ENCODE measurements at regions not wholly inside any gene's neighbourhood (a gene's known extent, or its start where the extent isn't known, plus 50 kb on each side); places are given as distances from the start of the nearest gene placed in this dataset.
A peak's percentile ranks its signal among the peaks of the same experiment; 100 is the strongest.

DNA sequence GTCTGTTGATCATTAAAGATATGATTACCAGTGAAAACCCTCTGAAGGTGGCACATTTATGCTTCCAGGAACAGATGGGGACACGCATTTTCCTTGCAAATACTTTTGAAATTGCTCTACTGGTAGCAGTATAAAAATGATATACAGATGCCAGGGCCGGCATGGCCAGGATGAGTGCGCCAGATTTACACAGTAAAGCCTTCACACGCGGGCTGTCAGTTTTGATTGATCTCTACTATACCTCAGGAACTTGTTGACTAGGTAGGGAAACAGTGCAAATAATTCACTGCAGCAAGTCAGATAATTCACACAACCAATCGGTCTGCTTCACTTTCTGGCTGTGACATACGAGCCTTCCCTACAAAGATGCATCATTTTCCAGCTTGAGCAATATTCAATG is 123.2 kb upstream of the BARHL2 start:
- H3K36me3 ChIP-seq: no peaks in the 10 kb centered on the region
- TF ChIP-seq POLR2AphosphoS5 (IDR thresholded peaks at IDR 0.05) (no peak), EP300 (IDR thresholded peaks at IDR 0.05) (no peak), POLR2A (IDR thresholded peaks at IDR 0.05; ENCODE audit: low read depth) (no peak)
- TF ChIP-seq, protein P1, sequence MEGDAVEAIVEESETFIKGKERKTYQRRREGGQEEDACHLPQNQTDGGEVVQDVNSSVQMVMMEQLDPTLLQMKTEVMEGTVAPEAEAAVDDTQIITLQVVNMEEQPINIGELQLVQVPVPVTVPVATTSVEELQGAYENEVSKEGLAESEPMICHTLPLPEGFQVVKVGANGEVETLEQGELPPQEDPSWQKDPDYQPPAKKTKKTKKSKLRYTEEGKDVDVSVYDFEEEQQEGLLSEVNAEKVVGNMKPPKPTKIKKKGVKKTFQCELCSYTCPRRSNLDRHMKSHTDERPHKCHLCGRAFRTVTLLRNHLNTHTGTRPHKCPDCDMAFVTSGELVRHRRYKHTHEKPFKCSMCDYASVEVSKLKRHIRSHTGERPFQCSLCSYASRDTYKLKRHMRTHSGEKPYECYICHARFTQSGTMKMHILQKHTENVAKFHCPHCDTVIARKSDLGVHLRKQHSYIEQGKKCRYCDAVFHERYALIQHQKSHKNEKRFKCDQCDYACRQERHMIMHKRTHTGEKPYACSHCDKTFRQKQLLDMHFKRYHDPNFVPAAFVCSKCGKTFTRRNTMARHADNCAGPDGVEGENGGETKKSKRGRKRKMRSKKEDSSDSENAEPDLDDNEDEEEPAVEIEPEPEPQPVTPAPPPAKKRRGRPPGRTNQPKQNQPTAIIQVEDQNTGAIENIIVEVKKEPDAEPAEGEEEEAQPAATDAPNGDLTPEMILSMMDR (IDR thresholded peaks at IDR 0.05): no peak
- H3K27ac ChIP-seq (replicated peaks in 1 of 4): no peak overlapping the region
- WGBS: 35% methylated on average over 7 of the region's 7 CpGs
- H3K4me1 ChIP-seq: peaks cover 6 to 13% (median 13%) of the 10 kb centered on the region in 4 donors
- intact Hi-C loops (cut with DNase I): no loop called here
- H3K9me3 ChIP-seq: no peaks in the 10 kb centered on the region
- H3K27me3 ChIP-seq: peaks cover 0 to 65% (median 32%) of the 10 kb centered on the region in 4 donors
- no peak overlapping the region for H3K4me3 ChIP-seq
- DNase-seq (ENCODE audit: extremely low spot score): no peak

DNA sequence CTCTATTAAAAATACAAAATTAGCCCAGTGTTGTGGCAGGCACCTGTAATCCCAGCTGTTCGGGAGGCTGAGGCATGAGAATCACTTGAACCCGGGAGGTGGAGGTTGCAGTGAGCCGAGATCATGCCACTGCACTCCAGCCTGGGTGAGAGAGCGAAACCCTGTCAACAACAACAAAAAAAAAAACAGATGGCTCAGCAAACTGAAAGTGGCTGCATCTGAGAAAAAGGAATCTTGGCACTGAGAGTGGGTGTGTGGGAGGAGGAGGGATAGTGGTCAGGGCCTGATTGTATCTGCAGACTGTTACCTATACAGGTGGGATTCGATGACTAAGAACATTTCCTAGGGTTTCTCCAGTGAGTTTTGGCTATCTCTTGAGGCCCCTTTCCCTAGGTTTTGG is 122.2 kb upstream of the BARHL2 start:
- 63% methylated on average over 5 of the region's 5 CpGs for WGBS
- H3K36me3 ChIP-seq: no peaks in the 10 kb centered on the region
- intact Hi-C loops (cut with DNase I): no loop called here
- H3K9me3 ChIP-seq: no peaks in the 10 kb centered on the region
- peaks cover 11 to 22% (median 22%) of the 10 kb centered on the region in 4 donors for H3K4me1 ChIP-seq
- no peak overlapping the region for H3K4me3 ChIP-seq
- no peak overlapping the region for H3K27ac ChIP-seq (replicated peaks in 1 of 4)
- TF ChIP-seq POLR2A (IDR thresholded peaks at IDR 0.05; ENCODE audit: low read depth) (no peak), EP300 (IDR thresholded peaks at IDR 0.05) (no peak)
- TF ChIP-seq, protein P1 (IDR thresholded peaks at IDR 0.05): no peak
- DNase-seq (ENCODE audit: extremely low spot score): no peak
- peaks cover 0 to 75% (median 41%) of the 10 kb centered on the region in 4 donors for H3K27me3 ChIP-seq

DNA sequence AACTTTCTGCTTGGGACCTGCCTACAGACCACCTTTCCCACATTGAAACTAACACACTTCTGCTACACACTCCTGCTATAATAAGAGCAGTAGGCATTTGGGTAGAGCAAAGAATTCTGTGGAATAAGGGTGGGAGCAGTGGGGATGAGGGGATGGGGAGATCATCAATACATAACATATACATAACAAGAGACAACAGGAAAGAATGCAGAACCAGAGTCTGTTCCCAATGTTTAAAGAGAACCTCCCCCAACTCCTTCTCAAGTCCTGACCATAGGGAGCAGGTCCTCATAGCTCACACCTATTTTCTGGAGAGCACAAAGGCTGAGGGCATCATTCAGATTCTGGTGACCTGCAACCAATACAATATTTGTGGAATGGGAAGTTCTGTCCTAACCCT is 121.6 kb upstream of the BARHL2 start:
- Histone ChIP-seq H3K9me3 (no peaks in the 10 kb centered on the region), H3K4me1 (peaks cover 11 to 23% (median 22%) of the 10 kb centered on the region in 4 donors), H3K27me3 (peaks cover 0 to 81% (median 47%) of the 10 kb centered on the region in 4 donors), H3K36me3 (no peaks in the 10 kb centered on the region), H3K27ac (replicated peaks in 1 of 4) (no peak overlapping the region), H3K4me3 (no peak overlapping the region)
- intact Hi-C loops (cut with DNase I): no loop called here
- TF ChIP-seq, protein P1 (IDR thresholded peaks at IDR 0.05): no peak
- TF ChIP-seq EP300 (IDR thresholded peaks at IDR 0.05) (no peak), POLR2AphosphoS5 (IDR thresholded peaks at IDR 0.05) (no peak), POLR2A (IDR thresholded peaks at IDR 0.05; ENCODE audit: low read depth) (no peak)
- DNase-seq (ENCODE audit: extremely low spot score): no peak

DNA sequence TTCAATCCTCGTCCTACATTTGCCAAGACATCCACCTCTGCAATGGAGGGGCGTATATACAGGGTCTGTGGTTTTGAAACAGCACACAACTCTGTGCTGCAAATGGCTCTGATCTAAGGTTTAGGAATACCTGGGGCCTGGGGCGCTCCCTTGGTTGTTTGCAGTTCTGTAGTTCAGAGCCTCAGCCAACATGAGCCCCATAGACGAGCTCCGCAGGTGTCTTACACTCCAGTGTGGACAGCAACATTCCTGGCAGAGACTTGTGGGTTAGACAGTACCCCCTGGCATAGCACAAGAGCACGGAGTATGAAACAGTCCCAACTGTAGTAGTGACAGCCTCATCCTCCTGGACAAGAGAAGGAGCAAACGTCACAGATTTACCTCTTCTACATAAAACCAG is 120.3 kb upstream of the BARHL2 start:
- WGBS: 82% methylated on average over 7 of the region's 7 CpGs
- Histone ChIP-seq H3K36me3 (no peaks in the 10 kb centered on the region), H3K4me1 (peaks cover 11 to 23% (median 22%) of the 10 kb centered on the region in 4 donors), H3K4me3 (no peak overlapping the region), H3K27me3 (peaks cover 0 to 94% (median 52%) of the 10 kb centered on the region in 4 donors), H3K9me3 (no peaks in the 10 kb centered on the region), H3K27ac (replicated peaks in 1 of 4) (no peak overlapping the region)
- DNase-seq (ENCODE audit: extremely low spot score): no peak
- intact Hi-C loops (cut with DNase I): no loop called here
- TF ChIP-seq, protein P1 (IDR thresholded peaks at IDR 0.05): no peak
- TF ChIP-seq EP300 (IDR thresholded peaks at IDR 0.05) (no peak), POLR2A (IDR thresholded peaks at IDR 0.05; ENCODE audit: low read depth) (no peak), POLR2AphosphoS5 (IDR thresholded peaks at IDR 0.05) (no peak)

DNA sequence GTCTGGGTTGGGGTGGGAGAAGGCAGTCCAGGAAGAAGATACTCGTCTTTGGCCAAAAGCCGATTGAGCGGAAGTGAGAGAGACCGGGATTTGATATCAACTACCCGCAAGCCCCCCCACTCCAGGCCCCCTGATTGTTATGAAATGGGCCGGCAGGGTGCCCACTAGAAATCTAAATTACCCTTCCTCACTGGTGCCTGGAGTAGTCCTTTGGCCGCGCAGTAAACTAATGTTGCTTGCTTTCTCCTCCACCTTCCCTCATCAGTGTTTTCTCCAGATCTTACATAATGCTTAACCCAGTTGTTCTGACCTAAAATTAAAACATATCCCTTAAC is 119.2 kb upstream of the BARHL2 start:
- Histone ChIP-seq H3K36me3 (no peaks in the 10 kb centered on the region), H3K27me3 (peaks cover 0 to 98% (median 51%) of the 10 kb centered on the region in 4 donors), H3K9me3 (no peaks in the 10 kb centered on the region), H3K27ac (replicated peaks in 1 of 4) (no peak overlapping the region), H3K4me1 (peaks cover 11 to 23% (median 22%) of the 10 kb centered on the region in 4 donors), H3K4me3 (peak overlapping the region; percentile 44 to 53 (median 48))
- DNase-seq (ENCODE audit: extremely low spot score): no peak
- TF ChIP-seq EP300 (IDR thresholded peaks at IDR 0.05) (no peak), POLR2AphosphoS5 (IDR thresholded peaks at IDR 0.05) (no peak), POLR2A (IDR thresholded peaks at IDR 0.05; ENCODE audit: low read depth) (no peak)
- TF ChIP-seq, protein P1 (IDR thresholded peaks at IDR 0.05): no peak
- 24% methylated on average over 8 of the region's 8 CpGs for WGBS
- intact Hi-C loops (cut with DNase I): no loop called here
